Omental fat pad (tissue), 3 donors: ENCODE measurements at regions not wholly inside any gene's neighbourhood (a gene's known extent, or its start where the extent isn't known, plus 50 kb on each side); places are given as distances from the start of the nearest gene placed in this dataset.
"Not testable (repeated sequence)": the region's sequence is repeated elsewhere in the genome, so short reads cannot be mapped to it uniquely, and the experiment has no call there.

Source experiments
- ATAC-seq: fragments of 150-250 bp; one replicate; pipeline ENCODE4 v1.9.1; 2016; ENCODE audit warnings: mild to moderate bottlenecking, moderate library complexity; ENCODE audit not compliant: low FRiP score
- DNase-seq: peaks from one replicate; pipeline ENCODE4 v3.0.0-alpha.2; 2019; ENCODE audit warnings: low spot score
- TF ChIP-seq, protein P1 (sequence below), 3 donors: fragments of 450-650 bp; IDR thresholded peaks; one replicate each; pipeline ENCODE4 v1.5.1; 2016 to 2017; ENCODE audit warnings: antibody characterized with exemption in 3 of 3, mild to moderate bottlenecking in 3 of 3, moderate library complexity in 2 of 3

DNA sequence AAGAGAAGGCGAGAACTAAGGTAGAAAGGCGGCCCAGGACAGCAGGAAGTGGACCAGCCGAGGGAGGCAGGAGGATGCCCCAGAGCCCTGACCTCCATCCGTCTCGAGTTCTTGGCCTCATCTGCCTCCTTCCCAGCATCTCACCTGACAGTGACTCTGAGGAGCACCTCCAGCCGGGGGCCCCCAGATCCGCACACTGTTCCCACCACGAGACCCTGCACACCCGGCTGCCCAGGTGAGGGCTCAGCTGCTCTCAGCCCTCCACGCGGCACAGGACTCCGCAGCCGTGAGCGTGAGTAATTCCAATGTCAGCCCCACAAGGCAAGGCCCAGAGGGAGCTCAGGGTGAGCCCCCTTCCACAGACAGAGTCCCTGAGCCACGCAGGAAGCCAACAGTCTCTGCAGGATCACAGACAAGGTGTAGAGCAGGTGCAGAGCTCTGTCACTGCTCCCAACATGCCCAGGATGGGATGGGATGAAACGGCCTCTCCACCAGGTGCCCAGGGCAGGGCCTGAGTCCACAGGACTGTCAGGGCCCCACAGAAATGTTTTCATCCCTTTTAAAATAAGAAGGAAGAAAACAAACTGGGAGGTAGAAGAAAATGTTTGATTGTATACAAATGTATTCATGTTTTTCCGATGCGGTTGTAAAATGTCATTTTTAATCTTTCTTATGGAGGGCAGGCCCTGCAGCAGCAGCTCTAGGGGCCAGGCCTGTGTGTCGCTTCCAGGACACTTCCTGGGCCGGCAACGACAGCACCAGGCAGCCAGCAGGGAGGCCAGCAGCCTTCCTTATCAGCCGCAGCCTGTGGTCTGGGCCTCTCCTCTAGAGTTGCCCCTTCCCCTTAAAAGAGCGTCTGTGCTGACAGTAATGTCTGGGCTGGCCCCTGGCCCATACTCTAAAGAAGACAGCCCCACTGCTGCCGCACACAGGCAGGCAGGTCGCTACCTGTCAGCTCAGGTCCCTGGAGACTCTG lies 66.9 kb downstream of the DLL1 start:
- TF ChIP-seq, protein P1, sequence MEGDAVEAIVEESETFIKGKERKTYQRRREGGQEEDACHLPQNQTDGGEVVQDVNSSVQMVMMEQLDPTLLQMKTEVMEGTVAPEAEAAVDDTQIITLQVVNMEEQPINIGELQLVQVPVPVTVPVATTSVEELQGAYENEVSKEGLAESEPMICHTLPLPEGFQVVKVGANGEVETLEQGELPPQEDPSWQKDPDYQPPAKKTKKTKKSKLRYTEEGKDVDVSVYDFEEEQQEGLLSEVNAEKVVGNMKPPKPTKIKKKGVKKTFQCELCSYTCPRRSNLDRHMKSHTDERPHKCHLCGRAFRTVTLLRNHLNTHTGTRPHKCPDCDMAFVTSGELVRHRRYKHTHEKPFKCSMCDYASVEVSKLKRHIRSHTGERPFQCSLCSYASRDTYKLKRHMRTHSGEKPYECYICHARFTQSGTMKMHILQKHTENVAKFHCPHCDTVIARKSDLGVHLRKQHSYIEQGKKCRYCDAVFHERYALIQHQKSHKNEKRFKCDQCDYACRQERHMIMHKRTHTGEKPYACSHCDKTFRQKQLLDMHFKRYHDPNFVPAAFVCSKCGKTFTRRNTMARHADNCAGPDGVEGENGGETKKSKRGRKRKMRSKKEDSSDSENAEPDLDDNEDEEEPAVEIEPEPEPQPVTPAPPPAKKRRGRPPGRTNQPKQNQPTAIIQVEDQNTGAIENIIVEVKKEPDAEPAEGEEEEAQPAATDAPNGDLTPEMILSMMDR (IDR thresholded peaks at IDR 0.05) = no peak
- DNase-seq (no peak), ATAC-seq (no peak)

DNA sequence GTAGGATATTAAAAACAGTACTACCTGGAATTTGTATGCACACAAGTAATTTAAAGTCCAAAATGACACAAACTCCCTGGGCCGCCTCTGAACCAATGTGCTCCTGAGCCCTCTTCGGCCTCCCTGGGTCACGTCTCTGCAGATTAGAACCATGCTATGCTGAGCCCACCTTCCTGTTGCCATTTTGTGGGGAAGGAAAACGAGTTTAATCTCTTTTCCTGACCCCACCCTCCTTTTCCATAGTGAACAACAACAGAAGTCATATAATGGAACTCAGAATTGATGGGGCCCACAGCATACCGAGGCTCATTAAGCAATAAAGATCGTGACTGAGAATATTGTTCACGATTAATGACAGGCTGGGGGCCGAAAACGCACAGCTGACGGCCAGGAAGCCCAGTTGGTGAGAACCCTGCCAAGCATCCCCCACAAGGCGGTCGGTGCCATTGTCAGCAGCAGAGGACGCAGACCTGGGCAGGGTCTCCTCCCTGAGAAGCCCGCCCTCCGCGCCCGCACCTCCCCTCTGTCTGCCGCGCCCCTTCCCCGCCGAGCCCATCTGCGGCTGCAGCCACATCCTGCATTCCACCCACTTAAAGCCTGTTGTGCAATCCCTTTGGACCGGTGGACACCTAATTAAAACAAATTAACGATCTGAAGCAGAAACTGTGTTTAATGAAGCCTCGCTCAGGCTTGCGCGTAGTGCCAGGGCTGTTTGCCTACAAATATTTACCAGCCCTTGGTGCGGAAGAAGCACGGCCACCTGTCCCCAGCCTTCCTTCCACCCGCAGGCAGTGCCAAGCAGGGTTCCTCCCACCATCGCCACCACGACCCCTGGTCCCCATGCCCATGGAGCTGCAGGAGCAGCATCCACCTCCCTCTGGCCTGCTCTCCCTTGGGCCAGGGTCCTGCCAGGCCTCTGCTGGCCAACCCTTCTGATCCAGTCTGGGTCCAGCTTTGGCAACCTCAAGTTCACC lies 68.1 kb downstream of the DLL1 start:
- TF ChIP-seq, protein P1 (IDR thresholded peaks at IDR 0.05) = no peak
- no peak for ATAC-seq
- DNase-seq = no peak

- ATAC-seq (no peak), DNase-seq (no peak)
- TF ChIP-seq, protein P1 (IDR thresholded peaks at IDR 0.05) = no peak
Observed at GRCh38 chr6:170221753-170222400, 69.0 kb downstream of the DLL1 start.

- ATAC-seq = no peak
- no peak for DNase-seq
- TF ChIP-seq, protein P1 (IDR thresholded peaks at IDR 0.05) = no peak
Observed at GRCh38 chr6:170221052-170221752, 69.7 kb downstream of the DLL1 start.

DNA sequence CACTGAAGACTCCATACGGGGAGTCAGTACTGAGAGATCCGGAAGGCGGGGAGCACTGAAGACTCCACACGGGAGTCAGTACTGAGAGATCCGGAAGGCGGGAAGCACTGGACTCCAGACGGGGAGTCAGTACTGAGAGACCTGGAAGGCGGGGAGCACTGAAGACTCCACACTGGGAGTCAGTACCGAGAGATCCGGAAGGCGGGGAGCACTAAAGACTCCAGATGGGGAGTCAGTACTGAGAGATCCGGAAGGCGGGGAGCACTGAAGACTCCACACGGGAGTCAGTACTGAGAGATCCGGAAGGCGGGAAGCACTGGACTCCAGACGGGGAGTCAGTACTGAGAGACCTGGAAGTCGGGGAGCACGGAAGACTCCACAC lies 77.2 kb downstream of the DLL1 start:
- ATAC-seq, DNase-seq: not testable (repeated sequence)

DNA sequence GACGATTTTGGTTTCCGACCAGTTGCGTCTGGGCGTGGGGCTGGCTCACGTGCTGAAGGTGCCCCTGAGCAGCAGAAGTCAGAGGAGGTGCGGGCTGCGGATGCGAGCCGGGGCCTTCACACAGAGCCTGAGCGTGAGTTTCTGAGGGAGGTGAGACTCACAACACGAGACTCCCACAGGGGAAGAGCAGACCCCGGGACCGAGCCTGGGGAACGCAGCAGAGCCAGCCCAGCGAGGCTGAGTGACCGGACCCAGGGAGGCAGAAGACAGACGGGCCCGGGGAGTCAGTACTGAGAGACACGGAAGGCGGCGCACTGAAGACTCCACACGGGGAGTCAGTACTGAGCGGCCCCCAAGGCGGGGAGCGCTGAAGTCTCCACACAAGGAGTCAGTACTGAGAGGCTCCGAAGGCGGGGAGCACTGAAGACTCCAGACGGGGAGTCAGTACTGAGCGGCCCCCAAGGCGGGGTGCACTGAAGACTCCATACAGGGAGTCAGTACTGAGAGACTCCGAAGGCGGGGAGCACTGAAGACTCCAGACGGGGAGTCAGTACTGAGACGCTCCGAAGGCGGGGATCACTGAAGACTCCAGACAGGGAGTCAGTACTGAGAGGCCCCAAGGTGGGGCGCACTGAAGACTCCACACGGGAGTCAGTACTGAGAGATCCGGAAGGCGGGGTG lies 77.8 kb downstream of the DLL1 start:
- no peak for ATAC-seq
- TF ChIP-seq, protein P1 (IDR thresholded peaks at IDR 0.05) = no peak
- no peak for DNase-seq
